ENCODE measurements at regions not wholly inside any gene's neighbourhood (a gene's known extent, or its start where the extent isn't known, plus 50 kb on each side); places are given as distances from the start of the nearest gene placed in this dataset.
"Not testable (repeated sequence)": the region's sequence is repeated elsewhere in the genome, so short reads cannot be mapped to it uniquely, and the experiment has no call there.

DNA sequence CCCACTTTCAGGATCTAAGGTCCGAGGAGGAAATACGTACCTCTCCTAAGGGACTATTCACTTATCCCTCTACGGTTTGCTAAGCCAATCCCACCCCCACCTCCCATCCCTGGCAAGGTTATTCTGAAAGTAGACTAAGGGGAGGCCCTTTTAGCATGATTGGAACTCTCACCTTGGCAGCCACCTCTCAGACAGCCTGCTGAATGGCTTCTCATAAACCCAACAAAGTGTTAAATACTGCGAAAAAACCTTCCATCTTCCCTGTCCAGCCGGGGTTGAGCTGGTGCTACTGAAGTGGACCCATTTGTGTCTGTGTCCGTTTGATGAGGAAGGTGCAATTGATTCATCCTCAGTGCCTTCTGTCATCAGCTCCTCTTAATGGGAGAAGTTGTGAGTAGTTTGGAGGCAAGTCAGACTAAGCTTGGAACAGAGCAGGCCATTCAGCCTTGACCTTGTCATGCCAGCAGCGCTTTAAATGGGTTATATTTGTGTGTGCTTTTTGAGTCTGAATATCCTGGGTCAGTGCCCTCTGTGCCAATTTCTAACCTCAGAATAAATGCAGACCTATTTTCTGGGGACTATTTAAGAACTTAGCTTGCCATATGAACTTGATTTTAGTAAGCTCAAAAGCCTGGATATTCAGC, 476.3 kb upstream of the ZNF608 start:
- DNase-seq: no peak

DNA sequence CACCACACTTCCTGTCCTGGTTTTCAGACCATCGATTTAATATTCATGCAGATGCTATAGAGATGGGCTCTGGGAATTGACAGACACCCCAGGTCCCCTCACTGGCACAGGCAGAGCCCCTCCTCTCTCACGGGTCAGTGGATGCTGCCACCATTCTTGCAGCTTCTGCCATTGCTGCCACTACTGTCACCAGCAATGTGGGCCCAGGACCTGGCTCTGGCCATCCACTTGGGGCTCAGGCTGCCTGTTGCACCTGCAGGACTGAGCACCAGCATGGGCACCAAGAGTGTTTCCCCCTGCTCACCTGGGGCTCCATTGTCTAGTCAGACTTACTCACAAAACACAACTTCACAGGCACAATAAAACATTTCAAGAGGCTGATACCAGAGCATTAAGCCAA, 479.0 kb upstream of the ZNF608 start:
- no peak for DNase-seq

DNA sequence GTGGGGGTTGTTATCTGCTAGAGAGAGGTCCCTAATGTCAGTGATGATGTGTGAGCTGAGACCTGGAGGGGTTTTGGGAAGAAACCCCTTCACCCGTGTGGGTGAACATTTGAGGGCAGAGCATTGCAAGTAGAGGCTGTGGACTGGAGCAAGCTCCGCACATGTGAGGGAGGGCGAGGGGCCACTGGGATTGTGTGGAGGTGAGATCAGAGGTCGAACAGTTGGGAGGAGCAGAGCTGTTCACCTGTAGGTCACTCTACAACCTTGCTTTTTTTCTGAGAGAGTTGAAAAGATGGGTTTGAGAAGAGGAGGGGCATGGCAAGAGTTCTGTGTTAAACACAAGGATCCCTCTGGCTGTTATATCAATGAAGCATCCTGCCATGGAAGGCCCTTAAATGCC, 480.4 kb upstream of the ZNF608 start:
- DNase-seq: no peak

DNA sequence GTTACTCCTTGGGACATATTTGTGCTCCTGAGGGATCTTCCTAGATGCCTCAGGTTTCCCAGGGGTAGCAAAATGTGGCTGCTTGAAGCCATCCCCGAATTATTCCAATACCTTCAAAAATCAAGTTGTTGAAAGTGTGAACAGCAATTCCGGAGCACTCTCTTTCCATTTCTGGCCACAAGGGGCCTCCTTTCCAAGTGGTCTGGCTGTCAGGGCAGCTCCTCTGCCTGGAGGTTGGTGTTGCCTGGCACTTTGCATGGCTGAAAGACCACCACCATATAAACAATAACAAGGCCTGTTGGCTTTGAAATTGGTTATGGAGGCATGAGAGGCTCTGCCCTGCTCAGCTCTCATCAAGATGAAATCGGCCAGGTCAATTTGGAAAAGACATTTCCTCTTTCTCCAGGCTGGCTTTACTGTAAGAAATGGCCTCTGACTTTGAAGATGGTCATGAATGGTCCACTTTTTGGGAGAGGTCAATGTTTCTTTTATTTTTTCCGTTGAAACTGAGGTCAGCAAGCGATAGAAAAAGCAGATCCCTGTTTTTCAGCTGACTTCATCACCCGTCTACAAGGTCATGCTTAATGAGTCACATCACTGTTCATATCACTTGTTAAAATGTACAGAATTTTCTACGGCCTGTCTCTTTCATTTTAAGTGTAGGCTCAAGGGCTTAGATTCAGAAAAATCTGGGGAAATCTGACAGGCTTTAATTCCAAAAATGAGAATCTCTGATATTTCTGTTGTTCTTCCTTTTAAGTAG, 481.1 kb upstream of the ZNF608 start:
- no peak for DNase-seq

DNA sequence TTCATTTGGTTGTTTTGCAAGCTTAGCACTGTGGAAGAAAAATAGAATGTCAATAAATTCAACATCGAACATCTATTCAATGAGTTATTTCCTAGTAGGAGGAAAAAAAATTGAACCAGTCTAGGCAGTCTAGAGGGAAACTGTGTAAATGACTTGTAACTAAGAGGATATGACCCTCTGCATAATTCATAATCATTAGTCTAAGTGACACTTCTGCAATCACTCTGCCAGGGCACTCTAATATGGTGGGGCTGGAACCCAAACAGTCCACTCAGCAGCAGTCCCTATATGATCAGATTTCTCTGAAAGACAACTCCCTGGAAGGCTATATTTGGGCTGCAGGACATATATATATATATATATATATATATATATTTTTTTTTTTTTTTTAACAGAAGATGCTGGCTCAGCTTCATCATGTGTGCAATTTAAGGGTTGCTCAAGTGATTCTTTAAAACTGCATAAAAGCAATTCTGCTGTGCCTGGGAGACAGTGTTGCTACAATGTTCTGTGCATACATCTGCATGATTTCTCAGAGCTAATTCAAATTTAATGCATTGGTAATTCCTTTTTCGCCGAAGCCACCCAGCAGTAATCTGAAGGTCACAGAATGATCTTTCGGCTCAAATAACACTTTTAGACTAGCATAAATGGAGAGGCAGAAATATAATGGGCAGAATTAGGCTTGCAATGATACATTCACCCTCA, 482.1 kb upstream of the ZNF608 start:
- no peak for DNase-seq

DNA sequence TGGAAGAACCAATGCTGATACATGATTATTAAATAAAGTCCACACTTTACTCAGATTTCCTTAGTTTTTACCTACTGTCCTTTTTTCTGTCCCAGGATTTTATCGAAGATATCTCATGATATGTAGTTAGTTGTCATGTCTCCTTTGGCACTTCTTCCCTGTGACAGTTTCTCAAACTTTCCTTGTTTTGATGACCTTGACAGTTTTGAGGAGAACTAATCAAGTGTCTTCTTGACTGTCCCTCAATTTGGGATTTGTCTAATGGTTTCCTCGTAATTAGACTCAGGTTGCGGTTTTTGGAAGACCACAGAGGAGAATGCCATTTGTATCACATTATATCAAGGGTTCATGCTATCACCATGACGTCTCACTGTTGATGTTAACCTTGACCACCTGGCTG, 483.1 kb upstream of the ZNF608 start:
- DNase-seq: no peak

DNA sequence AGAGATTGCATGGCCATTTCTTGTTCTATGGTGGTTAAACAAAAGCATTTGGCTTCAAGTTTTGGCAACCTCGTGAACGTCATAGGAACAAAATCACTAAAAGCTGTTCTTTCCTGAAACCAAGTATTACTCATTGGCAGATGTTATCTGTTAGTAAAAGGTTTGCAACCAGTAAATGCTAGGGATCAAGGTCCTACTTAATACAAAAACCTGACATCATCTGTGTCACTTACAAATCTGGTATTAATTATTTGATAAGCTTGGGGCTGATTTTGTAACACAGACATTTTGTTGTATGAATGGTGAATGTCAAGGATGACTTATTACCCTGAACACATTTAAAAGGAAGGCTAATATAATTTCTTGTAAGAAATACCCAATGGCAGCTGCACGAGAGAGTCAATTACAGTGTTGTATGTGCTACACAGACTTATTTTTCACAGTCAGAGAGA, 486.4 kb upstream of the ZNF608 start:
- no peak for DNase-seq

DNA sequence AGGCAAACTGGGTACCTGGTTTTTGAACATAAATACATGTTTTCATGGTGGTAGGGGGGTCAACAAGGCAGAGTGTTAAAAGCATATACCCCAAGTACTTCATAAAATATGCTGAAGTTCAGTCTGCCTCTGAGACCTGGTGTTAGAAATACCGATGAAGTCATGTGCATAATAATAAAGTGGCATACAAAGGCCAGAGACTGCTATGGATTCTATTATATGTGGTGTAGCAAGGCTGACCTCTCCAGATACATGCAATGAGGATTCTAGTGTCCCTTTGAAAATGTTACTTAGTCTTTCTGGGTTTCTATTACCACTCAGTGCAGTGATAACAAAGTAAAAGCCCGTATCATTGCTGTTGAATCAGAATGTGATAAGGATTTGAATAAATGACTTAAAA, 487.5 kb upstream of the ZNF608 start:
- no peak for DNase-seq

DNA sequence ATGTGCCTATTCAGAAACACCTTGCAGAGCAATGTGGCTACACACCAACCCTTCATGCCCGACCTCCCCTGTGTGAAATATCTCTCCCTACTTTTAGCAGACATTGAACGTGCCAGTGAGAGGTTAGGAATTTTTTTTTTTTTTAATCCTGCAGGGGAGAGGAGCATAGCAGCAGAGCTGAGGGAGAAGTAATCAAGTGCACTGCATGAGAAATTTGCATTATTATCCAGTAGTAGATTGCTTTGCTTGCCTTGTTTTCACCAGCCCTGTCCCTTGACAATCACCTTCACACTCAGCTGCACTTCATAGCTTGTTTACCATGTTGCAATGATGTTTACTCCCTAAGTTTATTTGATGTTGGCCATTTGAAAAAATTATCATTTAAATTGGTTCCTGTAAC, 489.6 kb upstream of the ZNF608 start:
- no peak for DNase-seq

DNA sequence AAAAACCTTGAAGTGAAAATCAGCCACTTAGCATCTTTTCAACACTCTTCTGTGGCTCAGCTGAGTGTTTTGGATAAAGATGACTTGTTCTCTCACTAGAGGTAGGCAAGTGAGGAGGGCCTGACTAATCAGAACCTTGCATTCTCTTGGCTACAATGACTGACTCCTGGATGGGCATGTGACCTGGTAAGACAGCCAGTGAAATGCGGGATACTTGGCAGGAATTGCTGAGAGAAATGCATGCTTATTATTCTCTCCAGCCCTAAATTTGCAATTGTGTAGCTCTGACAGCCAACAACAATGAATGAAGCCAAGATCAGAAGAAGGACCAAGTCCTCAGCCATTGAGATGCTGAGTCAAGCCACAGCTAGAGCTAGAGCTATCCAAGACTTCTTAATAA, 490.5 kb upstream of the ZNF608 start:
- DNase-seq: no peak

DNA sequence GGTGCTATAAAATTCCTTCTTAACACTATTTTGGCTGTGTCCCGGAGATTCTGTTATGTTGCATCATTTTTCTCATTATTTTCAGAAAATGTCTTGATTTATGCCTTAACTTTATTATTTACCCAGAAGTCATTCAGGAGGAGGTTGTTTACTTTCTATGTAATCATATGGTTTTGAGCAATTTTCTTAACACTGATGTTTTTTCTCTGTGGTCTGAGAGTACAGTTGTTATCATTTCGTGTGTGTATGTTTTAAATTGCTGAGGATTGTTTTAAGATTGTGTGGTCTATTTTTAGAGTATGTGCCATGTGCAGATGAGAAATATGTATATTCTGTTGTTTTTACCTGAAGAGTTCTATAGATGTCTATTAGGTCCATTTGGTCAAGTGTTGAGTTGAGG, 498.1 kb upstream of the ZNF608 start:
- DNase-seq: no peak

DNA sequence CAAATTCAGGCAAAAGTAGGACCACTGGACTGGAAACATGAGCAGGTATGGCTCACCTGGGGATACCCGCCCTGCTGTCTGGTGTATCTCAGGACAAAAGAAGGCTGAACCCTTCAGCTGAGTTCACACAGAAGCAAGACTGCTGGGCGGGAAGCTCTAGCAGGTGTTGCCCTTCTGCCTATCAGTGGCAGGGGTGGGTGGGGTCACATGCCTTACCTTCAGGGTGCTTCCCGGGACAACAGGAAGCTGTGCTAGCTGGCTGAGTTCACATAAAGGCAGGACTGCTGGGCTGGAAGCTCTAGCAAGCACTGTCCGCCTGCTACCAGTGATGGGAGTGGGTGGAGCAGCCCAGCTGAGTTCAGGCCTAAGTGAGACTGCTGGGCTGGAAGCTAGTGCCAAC, 498.8 kb upstream of the ZNF608 start:
- no peak for DNase-seq

DNA sequence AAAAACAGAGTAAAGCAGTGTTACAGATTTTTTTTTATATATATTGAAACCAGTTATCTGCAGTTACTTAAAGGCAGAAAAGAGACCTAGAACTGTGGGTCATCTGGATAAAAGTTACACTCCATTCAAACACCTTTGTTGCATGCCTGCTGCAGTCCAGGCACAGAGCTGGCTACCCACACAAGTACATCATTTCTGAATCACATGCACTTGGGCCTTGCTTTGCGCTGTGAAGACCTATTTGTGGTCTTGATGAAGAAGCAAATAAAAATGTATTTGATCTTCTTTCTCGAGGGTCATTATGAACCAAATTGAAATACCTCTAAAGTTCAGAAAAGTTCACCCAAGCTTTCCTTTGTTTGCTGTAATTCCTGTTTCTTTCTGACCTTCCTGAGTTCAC, 503.0 kb upstream of the ZNF608 start:
- no peak for DNase-seq

DNA sequence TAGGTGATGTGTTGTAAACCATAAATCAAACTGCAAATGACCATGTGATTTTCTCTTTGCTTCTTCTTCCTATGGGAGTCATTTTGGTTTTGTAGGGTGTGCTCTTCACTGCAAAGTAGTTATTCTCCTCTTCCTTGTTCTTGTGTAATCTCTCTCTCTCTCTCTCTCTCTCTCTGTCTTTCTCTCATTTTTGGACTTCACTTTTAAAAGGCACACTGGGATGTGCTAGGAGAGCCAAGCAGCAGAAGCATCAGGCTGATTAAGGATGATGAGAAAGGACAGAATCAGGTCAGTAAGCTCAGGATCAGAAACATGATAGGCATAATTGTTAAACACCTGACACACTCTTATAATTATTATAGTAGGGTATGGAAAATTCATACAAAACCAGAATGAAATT, 505.3 kb upstream of the ZNF608 start:
- no peak for DNase-seq

DNA sequence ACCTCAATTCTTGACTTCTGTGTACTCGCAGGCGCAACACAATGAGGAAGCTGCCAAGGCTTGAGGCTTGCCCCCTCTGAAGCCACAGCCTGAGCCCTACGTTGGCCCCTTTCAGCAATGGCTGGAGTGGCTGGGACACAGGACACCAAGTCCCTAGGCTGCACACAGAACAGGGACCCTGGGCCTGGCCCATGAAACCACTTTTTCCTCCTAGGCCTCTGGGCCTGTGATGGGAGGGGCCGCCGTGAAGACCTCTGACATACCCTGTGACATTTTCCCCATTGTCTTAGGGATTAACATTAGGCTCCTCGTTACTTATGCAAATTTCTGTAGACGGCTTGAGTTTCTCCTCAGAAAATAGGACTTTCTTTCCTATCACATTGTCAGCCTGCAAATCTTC, 507.2 kb upstream of the ZNF608 start:
- not testable (repeated sequence) for DNase-seq

DNA sequence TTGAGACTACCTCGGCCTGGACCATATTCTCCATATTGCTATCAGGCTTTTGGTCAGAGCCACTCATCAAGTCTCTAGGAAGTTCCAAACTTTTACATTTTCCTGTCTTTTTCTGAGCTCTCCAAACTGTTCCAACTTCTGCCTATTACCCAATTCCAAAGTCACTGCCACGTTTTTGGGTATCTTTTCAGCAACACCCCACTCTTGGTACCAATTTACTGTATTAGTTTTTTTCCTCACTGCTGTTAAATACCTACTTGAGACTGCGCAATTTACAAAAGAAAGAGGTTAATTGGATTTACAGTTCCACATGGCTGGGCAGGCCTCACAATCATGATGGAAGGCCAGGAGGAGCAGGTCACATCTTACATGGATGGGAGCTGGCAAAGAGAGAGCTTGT, 507.8 kb upstream of the ZNF608 start:
- no peak for DNase-seq

DNA sequence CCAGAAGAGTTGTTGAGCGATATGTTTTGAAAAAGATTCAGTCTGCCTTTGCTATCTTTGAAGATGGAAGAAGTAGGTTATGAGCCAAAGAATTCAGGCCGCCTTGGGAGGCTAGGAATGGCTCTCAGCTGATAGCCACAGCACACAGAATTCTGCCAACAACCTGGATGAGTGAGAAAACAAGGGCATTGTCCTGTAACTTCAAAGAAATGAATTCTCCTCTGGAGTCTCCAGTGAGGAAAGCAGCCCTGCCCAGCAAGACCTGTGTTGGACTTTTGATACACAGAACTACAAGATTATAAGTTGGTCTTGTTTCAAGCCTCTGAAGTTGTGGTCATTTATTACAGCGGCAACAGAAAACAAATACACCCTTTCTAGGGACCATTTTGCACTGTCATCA, 509.9 kb upstream of the ZNF608 start:
- no peak for DNase-seq

DNA sequence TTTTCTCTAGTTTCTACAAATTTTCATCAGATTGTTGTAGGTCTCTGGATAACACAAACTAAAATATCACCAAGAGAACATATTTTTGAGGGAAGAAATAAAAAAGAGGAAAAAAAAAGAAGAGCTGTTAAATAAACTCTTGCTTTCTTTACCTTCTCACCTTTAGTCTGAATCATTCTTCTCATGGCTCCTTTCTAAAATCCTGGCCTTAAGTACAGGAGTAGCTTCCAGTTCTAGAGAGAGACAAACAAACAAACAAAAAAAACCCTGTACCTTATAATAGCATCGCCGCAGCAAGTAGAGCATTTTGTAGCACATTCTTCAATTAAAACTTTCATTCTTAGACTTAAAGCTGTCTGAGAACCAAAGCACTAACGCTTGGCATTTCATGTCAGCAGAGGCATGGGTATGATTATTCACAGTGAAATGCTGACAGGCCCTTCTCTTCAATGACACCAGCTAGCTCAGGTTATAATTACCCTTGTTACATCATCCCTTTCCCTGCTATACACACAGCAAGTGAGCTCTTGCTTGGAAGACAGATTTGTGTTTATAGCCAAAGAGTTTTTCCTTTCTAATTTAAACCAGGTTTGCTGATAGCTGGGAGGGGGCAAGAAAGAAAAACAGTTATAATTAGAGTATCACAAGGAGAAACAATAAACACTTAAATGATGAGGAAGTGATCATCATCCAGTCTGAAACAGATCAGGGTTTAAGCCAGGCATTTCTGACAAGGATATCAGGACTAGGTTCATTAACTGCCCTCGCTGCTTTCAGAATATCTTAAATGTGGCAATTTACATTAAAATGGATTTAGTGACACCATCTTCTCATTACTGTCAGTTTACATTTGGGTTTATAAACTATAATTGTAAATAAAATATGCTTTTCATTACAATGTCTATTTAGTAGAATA, 510.9 kb upstream of the ZNF608 start:
- no peak for DNase-seq

DNA sequence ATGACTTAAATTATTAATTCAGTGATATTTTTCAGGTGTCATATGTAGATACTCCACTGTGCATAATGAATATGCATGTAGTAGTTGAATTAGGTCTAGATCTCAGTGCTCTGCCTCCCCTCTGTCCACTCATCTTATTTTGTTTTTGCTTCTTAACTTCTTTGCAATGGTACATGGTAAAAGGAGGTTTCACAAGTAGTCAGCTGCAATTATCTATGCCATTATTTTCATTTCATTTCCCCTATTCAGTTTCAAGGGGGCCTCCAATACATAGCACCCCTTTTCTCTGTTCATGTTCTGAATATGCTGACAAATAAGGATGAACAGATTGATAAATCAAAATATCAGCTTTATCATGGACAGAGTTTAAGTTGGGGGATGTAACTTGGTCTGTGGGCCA, 511.6 kb upstream of the ZNF608 start:
- no peak for DNase-seq

DNA sequence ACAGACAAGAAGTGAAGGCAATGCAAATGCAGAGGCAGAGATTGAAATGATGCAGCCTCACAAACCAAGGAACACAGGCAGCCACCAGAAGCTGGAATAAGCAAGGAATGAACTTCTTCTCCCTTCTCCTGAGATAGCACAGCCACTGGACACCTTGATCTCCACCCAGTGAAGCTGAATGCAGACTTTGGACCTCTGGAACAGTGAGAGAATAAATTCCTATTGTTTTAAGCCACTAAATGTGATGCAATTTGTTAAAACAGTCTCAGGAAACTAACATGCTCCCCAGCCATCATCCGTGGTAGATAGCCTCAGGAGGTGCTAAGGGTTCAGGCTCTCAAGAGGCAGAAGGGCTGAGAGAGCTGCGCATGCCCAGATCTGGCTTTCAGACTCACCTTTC, 512.2 kb upstream of the ZNF608 start:
- no peak for DNase-seq

DNA sequence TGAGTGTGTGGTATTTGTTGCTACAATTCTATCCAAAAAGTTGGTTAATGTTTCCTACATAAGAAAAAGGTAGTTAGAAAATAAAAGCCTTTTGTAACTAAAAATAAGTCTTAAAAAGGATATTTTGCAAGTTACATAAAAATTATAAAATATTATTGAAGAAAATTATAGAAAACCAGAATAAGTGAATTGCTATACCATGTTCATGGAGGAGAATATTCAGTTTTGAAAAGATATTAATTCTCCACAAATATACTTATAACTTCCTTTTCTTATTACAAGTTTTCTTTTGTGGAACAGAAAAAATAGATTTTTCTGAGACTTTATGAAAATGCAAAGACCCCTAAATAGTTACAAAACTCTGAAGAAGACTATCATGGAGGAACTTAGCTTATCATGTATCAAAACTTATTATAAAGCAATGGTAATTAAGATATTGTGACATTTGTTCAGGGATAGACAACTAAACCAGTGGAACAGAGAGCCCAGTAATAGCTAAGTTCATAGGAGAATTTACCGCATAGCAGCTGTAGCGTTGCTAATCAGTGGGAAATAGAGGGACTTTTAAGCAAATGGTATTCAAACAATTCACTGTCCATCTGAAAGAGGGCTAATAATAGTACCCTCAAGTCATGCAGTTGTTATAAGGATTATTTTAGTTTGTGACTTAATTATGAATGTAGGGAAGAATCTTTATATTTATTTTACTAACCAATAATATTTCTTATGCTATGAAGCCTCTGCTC, 515.2 kb upstream of the ZNF608 start:
- DNase-seq: no peak

DNA sequence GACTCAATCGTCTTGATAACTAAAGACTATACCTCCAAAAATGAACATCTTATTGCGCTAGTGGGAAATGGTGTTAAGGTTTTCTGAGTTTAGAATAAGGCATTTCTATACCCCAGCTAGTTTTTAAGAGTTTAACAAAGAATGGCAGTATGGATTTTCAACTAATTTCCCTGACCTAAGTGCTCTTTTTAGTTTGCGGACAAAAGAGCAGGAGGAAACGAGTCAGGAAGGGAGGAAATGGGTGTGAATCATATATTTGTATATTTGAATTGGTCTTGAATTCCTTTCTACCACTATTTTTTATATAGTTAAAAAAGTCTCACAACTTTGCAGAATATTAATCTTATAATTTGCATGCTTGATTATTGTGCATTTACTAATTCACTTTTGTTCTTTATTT, 516.3 kb upstream of the ZNF608 start:
- no peak for DNase-seq

Data from stimulated activated CD4-positive, alpha-beta T cell treated with anti-CD3 and anti-CD28 coated beads, Interleukin-2, amount 100 ng/mL, for 24 hours (primary cell).